Hematopoietic multipotent progenitor cell treated with erythropoietin and hydrocortisone succinate and interleukin-3 and kit ligand, for 17 days (in vitro differentiated cells): ENCODE measurements at regions not wholly inside any gene's neighbourhood (a gene's known extent, or its start where the extent isn't known, plus 50 kb on each side); places are given as distances from the start of the nearest gene placed in this dataset.

Experiments used
- DNase-seq: peaks from one replicate; pipeline ENCODE4 v3.0.0-alpha.2; 2015; ENCODE audit warnings: low spot score

DNA sequence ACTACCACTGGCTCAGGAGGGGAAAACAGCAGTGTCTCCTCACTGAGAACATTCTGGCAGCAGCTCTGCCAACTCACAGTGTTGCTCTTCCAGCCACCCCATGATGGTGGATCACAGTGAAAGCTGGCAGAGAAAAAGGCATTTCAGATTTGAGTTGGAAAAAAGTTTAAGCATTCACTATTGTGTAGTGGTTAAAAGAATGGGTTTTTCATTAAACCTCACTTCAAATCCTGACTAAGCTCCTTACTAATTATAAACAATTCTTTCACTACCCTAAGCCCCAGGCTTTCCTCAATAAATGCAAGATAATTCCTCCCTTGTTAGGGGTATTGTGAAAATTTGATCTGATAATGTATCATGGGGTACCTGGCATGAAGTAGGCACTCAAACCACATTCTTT, 518.1 kb downstream of the SNAPC1 start:
- no peak for DNase-seq

DNA sequence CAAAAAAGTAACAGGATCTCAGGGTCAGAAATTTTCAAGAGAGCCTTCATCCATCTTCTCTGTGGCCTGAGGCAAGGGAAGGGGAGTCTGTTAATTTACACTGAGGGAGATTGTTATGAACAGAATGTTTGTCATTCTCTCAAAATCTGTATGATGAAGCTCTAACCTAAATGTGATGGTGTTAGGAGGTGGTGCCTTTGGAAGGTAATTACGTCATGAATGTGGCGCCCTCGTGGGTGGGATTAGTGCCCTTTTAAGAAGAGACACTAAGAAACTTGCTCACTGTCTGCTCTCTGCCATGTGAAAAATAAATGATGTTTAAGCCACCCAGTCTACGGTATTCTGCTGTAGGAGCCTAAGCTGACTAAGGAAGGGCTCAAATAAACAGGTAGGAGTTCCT, 521.6 kb downstream of the SNAPC1 start:
- DNase-seq, result no peak

DNA sequence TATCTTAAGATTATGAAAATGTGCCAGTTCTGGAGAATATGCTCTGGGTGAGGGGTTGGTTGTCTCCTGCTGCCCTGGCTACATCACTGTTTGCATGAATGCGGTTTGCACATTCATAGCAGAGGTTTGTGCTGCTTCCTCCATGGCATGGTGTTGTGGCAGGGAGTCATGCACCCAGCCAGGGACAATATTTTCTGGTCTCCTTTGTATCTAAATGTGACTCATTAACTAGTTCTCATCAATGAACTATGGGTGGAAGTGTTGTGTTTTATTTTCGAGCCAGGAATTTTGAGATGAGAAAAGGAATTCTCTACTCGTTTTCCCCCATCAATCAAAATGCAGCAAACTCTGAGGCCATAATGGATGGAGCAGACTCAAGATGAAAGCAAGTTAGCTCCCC, 527.3 kb downstream of the SNAPC1 start:
- no peak for DNase-seq

DNA sequence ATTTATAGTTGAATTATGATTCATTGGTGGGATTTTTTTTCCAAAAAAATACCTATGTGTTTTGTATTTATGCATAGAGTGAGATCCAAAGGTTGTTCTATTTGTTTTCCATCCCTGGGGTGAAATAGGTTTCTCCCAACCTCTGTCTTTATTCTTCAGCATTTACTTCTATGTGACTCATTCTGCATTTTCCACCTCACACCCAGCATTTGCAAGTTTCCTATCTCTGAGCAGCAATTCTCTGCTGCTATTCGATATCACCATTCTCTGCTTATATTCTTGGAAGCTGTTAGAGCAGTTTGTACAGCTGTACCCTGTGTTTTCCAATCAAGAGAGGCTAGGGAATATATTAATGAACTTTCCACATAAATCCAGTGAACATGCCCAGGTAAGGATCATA, 538.9 kb downstream of the SNAPC1 start:
- DNase-seq, result no peak

DNA sequence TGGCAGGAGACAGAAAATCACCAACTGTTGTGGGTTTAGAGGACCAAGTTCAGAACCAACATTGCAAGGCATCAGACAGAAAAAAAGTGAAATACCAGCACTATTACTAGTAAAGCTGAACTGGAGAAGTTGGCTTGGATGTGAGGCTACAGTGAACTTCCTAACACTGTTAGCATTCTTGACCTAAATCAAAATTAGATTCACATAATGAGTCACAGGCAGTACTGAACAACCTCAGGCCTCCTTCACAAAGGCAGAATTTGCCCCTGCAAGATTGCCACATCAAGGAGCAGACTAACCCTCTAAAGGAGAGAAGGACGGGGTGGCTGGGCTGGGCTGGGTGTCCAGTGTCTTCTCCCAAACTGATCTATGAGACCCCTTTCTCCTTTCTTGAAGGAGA, 539.7 kb downstream of the SNAPC1 start:
- DNase-seq, result no peak

DNA sequence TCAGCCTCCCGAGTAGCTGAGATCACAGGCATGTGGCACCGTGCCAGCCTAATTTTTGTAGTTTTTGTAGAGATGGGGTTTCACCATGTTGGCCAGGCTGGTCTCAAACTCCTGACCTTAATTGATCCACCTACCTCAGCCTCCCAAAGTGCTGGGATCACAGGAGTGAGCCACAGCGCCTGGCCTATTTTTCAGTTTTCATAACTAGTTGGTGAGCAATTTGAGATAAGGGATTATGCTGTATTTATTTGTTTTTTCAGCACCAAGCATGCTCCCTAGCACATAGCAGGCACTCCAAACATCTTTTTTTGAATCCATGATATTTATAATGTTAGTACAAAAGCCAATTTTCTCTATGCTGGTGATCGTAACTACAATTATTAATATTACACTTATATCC, 541.2 kb downstream of the SNAPC1 start:
- DNase-seq, result no peak

DNA sequence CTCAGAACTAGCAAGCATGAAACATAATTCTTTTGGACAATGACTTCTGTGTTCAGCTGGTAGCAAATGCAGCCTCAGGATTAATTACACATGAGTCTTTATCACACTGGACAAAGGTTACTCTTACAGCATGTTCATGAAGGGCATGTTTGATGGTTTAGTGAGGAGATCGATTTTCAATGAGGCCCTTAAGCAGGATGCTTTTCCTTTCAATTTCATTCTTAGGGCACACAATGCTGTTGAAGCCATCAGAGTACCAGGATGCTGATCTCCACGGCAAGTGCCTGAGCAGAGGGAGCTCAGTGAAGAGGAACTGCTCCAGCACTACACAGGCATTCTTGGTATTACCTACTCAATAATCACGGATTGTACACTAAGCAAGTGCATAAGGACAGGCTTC, 542.0 kb downstream of the SNAPC1 start:
- no peak for DNase-seq

DNA sequence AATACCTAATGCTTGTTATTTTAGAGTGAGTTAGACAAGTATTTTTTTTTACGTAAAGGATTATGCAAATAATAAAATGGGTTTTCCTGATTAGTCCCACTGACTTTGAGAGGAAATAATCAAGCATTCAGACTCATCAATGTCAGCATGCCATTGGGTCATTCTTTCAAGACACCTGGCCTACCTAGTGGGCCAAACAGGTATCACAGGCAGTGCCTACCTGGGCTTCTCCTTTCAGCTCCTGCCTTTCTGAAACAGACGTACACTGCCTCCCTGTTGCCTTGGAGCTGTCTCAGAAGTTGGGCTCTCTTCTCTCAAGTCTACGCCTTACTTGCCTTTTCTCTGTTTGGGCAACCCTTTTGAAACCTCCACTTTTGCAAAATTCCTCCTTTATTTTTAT, 545.6 kb downstream of the SNAPC1 start:
- no peak for DNase-seq

DNA sequence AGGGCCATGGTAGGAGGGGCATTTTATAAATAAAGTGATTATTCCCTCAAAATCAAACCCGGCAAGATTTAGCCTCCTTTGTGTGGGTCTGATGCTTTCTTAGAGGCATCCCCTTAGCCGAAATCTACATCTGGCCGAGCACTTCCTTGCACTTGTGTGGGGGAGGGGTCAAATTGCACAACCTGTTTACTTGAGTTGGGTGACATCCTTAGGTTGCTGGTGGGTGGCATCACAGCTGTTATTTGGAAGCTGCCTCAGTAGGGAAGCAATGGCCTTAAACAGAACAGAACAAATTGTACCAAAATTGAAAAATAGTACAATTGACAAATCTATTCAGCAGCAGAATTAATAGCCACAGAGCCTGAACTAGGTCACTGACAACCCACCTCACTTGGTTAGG, 546.1 kb downstream of the SNAPC1 start:
- DNase-seq, result no peak

DNA sequence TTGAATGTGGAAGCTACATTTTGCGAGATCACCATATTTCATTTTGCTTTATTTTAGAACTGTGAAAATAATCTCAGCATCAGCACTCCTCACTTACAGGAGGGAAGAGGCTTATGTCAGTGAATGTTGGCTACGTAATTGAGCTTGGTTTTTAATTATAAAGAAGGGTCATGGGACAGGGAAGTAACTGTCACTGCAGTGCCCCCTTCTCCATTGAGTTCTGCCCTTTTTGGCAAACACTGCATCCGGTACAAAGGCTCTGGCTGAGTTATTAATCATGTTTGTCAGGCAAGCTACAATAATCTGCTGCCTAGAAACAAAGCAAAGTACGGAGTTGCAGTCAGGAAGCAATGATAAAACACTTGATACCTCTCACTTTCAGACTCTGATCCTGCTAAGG, 546.7 kb downstream of the SNAPC1 start:
- DNase-seq, result no peak

DNA sequence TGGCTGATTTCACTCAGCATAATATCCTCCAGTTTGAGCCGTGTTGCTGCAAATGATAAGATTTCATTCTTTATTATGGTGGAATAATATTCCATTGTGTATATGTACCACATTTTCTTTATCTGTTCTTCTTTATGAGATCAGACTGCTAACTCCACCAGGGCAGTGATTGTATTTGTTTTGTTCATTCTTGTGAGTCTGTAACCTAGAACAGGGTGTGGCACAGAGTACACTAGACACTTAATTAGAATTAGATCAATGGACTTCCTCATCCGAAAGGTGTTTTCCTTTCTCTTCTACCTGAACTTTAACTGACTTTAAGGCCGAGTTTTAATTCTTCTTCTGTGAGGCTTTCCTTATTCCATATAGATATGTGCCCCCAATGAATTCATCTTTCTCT, 551.0 kb downstream of the SNAPC1 start:
- DNase-seq, result no peak

DNA sequence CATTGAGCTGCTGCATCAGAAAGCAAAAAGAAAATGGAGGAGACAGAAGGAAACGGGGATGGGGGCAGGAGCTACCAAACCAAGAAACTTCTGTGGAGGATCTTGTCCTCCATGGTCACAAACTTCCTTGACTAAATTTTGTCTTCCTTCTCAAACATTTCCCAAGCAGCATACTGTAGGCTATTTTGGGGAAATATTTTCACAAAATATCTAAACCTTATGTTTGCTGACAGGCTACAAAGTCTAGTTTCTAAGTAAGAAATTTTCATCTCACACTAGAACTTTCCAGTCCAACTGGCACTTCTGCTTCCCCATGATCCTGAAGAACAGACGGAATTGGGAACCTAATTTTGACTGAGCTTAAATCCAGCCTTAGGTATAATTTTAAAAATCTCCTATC, 552.0 kb downstream of the SNAPC1 start:
- no peak for DNase-seq

DNA sequence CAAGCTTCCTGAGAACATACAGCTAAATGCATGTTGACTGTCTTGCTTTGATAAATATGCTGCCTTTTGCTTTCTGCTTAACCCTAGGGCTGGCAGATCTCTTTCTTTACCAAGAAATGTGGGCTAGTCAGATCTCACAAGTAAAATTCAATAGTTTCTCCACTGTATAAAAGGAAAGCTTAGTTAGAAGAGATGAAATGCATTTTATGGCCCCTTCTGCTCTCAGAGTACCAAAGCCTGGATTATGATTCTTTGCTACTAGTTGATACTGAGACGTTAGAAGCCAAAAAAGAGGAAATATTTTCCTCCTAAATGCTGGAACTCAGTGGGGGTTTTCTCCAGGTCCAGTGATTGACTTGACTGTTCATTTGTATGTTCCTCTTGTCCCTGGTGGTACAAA, 552.7 kb downstream of the SNAPC1 start:
- DNase-seq, result no peak

DNA sequence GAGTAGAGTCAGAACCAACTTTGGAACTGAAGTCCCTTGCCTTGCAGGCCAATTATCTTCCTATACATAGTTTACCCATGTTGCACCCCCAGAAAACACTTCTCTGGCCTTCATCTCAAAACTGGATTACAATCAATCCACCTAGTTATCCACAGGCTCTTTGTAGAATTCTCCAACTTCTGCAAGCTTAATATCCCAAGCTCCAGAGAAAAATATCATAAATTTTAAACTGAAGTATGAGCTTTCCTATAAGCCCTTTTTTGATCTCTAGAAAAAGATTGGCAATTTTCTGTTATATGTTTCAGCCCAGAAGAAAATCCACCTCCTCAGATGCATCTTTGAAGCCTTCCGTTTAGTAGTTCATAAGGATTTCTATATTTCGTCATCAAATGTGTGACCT, 553.4 kb downstream of the SNAPC1 start:
- DNase-seq, result no peak

DNA sequence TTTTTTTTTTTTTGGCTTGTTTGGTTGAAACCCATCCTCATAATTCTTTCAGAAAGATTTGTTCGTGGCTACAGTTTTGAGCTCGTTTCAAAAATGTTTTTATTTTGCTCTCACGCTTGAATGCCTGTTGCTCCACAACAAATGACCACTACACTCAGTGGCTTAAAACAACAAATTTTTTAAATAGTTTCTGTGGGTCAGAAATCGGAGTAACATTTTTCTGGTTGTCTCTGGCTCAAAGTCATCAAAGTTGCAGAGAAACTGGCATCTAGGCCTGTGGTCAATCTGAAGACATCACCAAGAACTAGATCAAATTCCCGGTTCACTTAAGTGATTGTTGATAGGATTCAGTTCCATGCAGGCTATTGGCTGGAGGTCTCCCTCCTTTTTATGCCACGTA, 560.0 kb downstream of the SNAPC1 start:
- DNase-seq, result no peak

DNA sequence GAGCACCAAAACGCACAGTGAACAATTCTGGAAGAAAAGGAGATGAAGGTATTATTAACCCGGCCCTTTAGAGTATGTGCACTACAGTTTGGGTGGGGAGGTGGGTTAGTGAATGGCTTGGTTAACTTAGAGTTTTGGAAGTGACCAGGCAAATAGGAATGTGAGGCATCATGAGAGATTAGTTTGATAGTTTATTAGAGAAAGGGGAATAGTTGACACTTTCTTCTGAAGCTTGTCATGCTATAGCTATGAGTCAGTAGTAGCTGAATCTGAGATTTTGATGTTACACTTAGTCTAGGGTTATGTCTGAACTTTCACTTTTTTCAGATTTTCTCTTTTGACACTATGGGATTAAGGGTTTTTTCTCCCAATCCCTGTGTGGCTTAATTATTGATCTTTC, 567.2 kb downstream of the SNAPC1 start:
- DNase-seq, result no peak

DNA sequence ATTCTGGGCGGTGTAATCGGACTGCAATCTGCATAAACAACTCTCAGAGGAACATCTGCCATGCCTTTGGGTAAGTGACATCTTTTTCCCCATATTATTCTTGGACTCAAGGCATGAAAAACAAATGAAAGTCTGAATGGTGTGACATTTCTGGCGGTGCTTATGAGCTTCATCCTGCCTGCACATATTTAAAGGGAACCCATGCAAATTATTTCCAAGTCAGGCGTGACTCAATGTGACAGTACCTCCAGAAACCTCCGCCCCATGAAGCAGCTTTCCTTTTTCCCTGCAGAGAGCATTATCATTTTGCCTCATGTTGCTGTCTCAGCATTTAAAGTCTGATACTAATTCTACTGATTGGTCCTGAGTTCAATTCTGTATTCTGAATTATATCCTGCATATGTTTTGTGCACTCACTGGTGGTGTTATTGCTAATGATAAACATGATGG, 585.4 kb downstream of the SNAPC1 start:
- DNase-seq, result no peak

DNA sequence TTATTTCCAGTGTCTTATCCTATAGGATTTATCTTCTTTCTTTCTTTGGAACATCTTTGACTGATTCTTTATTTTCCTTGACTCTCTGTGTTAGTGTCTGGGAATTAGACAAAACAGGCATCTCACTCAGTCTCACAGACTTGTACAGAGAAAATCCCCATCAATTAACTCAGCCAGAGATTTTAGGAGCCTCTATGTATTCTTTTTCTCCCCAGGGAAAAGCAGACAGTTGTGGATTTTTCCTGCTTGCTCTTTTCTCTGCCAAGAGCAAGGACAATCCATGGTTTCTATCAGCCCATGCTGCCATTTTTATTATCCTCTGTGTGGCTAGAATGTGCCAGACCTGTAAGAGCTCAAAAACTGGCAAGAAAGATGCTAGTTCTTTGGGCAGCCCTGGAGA, 595.1 kb downstream of the SNAPC1 start:
- DNase-seq, result no peak

DNA sequence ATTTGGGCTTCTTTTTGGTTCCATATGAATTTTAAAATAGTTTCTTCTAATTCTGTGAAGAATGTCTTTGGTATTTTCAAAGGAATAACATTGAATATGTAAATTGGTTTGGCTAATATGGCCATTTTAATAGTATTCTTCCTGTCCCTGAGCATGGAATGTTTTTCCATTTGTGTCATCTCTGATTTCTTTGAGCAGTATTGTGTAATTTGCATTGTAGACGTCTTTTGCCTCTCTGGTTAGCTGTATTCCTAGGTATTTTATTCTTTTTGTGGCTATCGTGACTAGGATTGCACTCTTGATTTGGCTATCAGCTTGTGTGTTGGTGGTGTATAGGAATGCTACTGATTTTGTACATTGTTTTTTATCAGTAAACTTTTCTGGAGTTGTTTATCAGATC, 601.9 kb downstream of the SNAPC1 start:
- DNase-seq, result no peak

DNA sequence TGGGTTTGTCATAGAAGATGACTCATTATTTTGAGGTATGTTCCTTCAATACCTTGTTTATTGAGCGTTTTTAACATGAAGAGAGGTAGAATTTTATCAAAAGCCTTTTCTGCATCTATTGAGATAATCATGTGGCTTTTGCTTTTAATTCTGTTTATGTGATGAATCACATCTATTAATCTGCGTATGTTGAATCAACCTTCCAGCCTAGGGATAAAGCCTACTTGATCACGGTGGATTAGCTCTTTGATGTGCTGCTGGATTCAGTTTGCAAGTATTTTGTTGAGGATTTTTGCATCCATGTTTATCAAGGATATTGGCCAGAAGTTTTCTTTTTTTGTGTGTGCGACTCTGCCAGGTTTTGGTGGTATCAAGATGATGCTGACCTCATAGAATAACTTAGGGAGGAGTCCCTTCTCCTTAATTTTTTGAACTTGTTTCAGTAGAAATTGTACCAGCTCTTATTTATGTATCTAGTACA, 602.6 kb downstream of the SNAPC1 start:
- DNase-seq, result no peak

DNA sequence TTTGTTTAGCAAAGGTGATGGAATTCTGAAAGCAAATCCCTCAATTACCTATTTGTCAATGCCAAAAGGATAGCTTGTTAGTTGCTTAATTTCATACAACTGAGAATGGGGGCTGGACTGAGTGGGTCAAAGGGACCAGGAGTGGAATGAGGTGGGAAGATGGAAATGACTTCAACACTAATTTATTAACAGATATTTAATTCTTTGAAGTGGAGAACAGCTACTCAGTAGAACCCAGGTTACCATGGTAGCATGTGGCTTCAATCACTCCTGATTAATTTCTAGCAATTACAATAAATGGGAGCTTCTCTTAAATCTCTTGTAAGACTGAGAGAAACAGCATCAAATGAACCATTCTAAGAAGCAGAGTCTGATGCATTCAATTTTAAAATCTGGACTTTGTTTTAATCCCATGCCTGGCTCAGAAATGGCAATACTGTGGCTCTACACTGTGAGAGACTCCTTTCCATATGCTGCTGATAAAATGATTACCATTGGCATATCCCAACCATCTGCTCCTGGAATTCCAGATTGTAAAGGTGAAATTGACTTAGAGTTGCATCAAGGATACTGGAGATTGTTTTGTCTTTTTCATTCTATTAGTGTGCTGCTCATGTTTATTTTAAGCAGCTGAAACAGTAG, 607.8 kb downstream of the SNAPC1 start:
- no peak for DNase-seq

DNA sequence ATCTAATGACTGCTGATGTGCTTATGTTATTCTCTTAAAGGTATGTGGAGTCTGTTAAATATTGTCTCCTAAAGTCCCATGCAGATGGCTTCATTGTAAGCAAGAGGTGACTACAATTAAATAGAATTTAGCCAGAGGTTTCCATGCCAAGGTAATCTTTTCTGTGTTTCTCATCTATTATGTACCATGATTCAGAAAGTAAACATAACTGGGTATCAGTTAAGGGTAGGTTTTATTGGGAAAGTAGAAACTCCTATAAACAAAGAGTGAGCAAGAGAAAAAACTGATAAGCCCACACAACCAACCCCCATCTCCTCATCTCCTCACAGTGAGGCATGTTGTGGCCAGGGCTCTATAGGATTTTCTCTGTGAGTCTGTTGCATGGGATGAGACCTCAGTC, 611.7 kb downstream of the SNAPC1 start:
- DNase-seq, result no peak

DNA sequence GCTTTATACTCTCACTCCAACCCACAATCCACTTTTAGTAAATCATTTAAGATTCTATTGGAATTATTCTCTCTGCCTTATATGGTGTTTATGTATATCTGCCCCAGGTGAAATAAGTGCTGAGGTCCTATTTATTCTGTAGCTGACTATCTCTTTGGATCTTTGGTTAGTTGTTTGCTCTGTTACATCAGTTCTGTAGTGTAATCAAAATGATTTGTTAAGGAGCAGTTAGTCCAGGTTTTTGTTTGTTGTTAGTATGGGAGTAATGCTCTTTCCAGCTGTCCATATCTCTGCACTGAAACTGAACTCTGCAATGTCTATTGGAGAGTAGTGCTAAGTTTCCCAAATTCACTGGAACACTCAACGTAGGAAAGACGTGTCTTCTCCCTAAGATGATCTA, 615.8 kb downstream of the SNAPC1 start:
- no peak for DNase-seq

DNA sequence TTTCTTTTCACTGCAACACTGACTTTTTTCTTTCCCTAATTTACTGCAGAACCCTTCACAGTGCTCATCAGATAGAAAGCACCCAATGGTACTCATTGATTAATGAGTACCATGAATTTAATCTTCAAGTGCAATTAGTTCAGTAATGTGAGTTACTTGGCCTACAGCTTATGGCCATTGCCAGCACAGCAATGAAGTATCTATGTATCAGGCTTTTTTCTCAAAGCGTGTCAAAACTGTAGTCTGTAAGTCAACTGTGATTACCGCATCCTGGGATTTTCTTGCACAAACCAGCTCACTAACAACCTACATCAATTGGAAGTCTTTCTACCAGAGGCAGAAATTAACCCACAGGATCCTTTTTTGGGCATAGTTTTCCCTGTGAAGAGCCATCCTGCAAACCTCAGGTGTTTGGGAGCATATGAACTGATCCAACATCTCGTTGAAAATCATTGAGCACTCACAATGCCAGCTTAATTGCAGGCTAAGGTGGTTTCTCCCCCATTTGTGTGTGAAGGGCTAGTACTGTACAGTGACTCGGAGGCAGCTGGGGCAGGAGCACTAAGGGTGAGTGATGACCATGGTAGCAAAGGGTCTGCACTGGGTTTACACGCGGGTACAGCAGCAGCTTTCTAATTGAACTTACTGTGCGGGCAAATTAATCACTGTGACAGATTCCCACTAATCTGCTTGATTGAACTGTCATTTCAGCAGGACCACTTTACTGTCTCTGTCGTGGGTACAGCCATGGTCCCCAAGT, 619.3 kb downstream of the SNAPC1 start:
- DNase-seq, result no peak
